GM19043 (cell line): ENCODE measurements at regions not wholly inside any gene's neighbourhood (a gene's known extent, or its start where the extent isn't known, plus 50 kb on each side); places are given as distances from the start of the nearest gene placed in this dataset.

Experiments used
- ATAC-seq: cut with Tn5 transposase; IDR thresholded peaks from one replicate; pipeline ENCODE4 v1.9.1; 2021; ENCODE audit warnings: low read depth; ENCODE audit not compliant: unreplicated experiment

DNA sequence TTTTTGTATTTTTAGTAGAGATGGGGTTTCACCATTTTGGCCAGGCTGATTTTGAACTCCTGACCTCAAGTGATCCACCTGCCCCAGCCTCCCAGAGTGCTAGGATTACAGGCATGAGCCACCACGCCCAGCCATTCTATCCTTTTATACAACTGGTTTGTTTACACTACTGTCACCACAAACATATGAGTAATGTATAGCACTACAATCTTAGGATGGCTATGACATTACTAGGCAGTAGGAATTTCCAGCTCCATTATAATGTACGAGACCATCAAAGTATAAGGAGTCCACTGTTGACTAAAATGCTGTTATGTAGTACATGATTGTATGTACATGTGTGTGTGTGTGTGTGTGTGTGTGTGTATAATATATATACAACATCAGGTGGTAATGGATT lies 1126.1 kb upstream of the LRRN3 start:
- ATAC-seq = no peak

DNA sequence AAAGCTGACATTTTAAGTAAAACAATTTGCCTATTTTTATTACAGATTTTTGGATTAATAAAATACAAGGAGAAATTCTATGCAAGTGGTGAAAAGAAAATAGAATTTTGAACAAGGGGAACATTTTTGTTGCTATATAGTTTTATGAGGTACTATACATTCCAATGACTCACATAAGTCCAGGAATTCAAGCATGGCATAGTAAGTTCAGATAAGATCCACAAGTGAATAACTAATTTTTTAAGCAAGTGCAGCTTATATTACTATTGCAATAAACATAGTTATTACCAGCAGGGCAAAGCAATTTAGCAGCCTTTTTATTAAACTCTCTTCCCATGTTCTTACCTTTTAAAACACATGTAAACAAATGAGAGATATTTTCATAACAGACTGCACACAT lies 1123.5 kb upstream of the LRRN3 start:
- no peak for ATAC-seq

GRCh38 chr7:109983618-109984017 lies 1107.3 kb upstream of the LRRN3 start:
- ATAC-seq = no peak

DNA sequence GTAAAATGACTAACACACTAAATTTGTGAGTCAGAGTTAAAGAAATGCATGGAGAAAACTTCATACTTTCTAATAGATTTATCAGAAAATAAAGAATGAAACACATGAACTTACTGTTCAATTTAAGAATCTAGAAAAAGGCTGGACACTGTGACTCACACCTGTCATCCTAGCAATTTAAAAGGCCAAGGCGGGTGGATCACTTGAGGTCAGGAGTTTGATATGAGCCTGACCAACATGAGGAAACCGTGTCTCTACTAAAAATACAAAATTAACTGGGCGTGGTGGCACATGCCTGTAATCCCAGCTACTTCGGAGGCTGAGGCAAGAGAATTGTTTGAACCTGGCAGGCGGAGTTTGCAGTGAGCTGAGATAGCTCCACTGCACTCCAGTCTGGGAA lies 1106.2 kb upstream of the LRRN3 start:
- ATAC-seq = no peak

DNA sequence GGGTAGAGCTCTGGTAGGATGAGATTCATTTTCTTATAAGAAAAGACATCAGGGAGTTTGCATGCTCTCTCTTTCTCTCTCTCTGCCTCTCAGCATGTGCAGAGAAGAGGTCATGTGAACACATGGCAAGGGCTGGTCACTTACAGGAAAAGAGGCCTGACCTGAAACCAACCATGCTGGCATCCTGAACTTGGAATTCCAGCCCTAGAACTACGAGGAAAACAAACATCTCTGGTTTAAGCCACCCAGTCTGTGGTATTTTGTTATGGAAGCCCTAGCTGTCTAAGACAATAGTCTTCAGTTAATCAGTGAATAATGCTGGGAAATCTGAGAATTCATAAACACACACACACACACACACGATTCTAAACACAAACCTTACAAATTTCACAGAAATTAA lies 1104.2 kb upstream of the LRRN3 start:
- no peak for ATAC-seq

DNA sequence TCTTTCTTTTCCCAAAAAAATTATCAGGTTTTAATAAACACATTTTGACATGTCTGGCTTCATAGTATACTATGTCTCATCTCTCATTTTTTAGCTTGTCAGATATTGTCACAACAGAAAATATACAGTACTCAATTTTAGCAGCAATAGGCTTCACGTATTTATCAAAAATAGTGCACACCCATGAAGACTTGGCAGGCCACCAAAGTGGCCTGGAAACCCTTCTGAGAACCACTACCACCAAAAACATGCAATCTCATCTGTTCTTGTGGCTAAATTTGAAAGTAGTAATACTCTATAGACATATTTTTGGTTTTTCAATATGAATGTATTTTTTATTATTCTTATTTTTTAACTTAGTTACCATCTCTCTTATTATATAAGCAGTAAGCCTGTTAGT lies 1094.5 kb upstream of the LRRN3 start:
- ATAC-seq = no peak

GRCh38 chr7:109996927-109997326 lies 1094.0 kb upstream of the LRRN3 start:
- ATAC-seq = no peak

DNA sequence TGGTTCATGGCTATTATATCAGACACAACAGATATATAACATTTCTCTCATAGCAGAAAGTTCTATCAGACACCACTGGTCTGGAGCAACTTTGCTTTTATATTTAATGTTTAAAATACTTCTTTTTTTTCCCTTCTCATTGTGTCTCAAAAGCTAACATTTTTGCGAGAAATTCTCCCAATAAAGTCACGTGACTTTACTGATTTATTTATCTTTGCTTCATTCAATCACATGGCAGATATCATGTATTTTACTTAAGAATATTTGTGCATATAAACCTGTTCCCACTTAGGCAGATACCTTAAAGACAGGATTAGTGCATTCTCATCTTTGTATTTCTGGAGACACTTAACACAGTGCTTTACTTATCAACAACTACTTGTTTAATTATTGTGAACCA lies 1093.1 kb upstream of the LRRN3 start:
- no peak for ATAC-seq

GRCh38 chr7:110001254-110001938 lies 1089.5 kb upstream of the LRRN3 start:
- ATAC-seq = no peak

GRCh38 chr7:110003827-110004226 lies 1087.1 kb upstream of the LRRN3 start:
- ATAC-seq = no peak

DNA sequence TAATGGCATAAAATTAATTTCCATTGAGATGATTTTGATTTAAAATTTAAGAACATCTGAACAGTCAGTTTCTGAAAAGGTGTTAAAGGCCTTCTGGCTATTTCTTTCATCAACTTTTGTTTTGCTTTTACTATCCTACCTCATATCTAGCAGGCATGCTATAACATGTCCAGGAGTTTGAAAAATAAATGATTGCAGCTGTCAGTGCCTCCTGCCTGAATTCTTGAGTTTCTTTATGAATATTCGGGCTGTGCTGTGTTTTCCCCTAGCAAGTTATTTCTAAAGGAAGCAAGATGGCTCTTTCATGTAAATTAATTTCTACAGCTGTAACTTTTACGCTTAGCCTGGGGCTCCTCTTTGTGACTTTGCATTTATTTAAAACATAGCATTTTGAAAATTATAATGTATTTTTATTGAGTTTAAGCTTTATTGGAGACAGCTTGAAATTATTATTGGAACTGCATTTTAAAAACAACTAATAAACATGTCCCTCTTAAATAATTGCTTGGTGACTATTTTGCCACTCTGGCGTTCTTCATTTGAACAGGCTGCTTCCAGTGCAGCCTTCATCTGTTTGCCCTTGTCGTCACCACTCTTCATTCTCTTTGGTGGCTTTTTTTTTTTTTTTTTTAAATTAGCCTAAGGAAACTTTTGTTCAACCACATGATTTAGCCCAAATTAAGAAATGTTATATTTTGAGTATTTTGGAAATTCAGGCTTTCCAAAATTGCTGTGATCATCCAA lies 1083.4 kb upstream of the LRRN3 start:
- ATAC-seq = no peak

DNA sequence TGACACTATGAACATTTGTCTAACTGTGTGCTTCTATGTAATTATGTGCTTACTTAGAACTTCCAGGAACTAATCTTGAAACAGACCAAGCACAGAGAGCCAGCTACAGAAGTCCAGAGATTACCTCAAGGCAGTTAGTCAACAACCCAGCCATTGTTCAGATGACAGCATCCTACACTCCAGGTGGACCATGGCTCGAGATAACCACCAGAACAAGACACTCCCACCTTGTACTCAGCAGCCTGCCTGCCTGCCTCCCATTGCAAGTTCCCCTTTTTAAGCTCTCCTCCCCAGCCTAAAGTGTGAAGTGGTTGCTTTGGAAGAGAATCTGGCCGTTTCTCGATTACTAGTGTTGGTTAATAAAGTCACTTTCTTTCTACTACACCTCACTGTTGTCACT lies 1080.6 kb upstream of the LRRN3 start:
- no peak for ATAC-seq

- no peak for ATAC-seq
Measured at GRCh38 chr7:110017405-110017804, 1073.5 kb upstream of the LRRN3 start.

GRCh38 chr7:110027385-110027784 lies 1063.5 kb upstream of the LRRN3 start:
- no peak for ATAC-seq

DNA sequence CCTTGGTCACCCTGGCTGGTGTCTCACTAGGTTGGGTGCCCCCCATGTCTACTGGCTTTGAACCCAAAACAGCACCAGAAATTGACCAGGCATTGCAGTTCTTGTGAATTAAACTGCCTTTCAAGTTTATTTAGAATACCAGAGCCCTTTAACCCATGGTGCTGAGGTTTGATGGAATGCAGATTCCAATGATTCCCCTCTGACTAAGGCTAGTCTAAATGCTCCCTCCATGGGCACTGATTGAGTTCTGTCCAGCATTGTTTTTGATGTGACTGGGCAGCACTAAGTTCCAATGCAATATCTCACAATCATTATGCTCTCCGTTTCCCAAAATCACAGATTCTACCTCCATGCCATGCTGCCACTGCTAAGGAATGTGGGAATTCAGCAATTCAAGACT lies 1047.4 kb upstream of the LRRN3 start:
- no peak for ATAC-seq

DNA sequence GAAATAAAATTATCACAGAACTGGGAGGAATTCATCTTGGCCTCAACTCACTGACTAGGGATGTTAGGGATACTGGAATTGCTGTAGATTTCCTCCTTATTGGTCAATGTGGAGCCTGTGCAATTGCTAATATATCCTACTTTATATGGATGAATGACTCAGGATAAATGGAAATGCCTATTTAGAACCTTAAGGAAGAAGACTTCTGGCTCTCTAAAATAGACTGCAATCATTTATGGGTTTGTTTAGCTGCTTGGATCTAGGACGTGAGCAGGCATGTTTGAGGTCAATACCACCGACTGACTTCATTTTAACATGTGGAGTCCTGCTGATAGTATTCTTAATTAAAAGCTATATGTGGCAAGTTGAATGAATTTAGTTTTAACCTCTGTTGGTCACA lies 1040.1 kb upstream of the LRRN3 start:
- no peak for ATAC-seq

GRCh38 chr7:110051372-110051771 lies 1039.6 kb upstream of the LRRN3 start:
- ATAC-seq = no peak

DNA sequence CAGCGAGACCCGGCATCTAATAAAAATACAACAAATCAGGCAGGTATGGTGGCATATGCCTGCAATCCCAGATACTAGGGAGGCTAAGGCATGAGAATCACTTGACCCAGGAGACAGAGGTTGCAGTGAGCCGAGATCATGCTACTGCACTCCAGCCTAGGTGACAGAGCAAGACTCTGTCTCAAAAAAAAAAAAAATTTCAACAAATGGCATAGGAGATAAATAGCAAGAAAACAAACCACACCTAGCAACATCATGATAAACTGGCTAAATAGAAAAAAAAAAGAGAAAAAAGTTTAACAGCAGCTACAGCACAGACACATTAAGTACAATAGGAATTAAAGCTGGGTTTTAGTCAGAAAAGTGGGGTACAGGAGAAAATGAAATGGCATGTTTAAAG lies 1034.6 kb upstream of the LRRN3 start:
- no peak for ATAC-seq

DNA sequence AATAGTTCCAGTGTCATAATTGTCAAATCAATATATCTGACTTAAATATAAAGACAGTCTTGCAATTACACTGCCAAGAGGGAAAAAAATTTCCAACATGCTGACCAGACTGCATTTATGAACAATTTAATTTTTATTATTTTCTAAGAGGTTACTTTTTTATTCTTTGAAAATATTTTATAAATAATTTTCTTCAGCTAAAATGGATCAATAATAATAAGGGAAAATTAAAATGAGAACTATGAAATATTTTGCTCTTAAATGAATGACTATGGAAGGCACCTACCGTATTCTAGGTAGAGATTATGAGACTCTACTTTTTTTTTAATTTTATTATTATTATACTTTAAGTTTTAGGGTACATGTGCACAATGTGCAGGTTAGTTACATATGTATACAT lies 1032.5 kb upstream of the LRRN3 start:
- no peak for ATAC-seq

- ATAC-seq = no peak
Measured at GRCh38 chr7:110061387-110061786, 1029.5 kb upstream of the LRRN3 start.

DNA sequence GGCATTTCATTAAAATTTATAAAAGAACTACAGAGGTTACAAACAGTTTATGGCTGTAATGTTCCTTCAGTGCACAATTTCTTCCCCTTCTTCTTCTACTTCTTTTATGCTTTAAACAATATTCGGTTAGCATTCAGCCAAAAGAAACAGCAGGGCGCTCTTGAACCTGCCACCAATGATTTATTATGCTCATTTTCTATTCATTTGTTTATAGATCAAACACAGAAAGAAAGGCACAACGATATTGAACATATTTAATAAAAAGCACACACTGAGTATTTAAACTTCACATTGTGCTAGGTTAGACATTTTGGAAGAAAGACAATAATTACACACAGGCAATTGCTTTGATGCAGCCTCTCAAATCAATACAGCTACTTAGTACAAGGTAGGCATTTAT lies 1025.8 kb upstream of the LRRN3 start:
- no peak for ATAC-seq

GRCh38 chr7:110066843-110067242 lies 1024.1 kb upstream of the LRRN3 start:
- no peak for ATAC-seq
